GM12872 (cell line): ENCODE measurements at regions not wholly inside any gene's neighbourhood (a gene's known extent, or its start where the extent isn't known, plus 50 kb on each side); places are given as distances from the start of the nearest gene placed in this dataset.

Experiments used
- TF ChIP-seq, protein P1 (sequence below): IDR thresholded peaks from 3 replicates; pipeline ENCODE4 v1.5.1; 2011; ENCODE audit warnings: low read depth, mild to moderate bottlenecking, low read length, moderate library complexity; ENCODE audit not compliant: insufficient read depth

DNA sequence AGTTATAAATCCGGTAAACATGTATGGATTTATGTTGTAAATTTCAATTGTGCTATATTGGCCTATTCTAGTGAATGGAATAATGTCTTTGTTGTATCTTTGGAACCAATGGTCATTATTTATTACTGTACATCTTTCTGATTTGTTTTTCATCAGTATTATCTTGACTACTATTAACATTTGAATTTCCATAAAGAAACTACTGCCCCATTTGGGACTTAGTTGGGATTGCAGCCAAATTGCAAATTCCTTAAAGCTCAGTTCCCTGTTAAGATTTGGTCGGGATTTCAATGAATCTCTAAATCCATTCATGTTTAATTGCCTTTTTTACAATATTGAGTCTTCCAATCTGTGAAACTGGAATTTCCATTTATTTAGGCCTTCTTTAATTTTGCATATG is 822.4 kb upstream of the CADM2 start:
- TF ChIP-seq, protein P1, sequence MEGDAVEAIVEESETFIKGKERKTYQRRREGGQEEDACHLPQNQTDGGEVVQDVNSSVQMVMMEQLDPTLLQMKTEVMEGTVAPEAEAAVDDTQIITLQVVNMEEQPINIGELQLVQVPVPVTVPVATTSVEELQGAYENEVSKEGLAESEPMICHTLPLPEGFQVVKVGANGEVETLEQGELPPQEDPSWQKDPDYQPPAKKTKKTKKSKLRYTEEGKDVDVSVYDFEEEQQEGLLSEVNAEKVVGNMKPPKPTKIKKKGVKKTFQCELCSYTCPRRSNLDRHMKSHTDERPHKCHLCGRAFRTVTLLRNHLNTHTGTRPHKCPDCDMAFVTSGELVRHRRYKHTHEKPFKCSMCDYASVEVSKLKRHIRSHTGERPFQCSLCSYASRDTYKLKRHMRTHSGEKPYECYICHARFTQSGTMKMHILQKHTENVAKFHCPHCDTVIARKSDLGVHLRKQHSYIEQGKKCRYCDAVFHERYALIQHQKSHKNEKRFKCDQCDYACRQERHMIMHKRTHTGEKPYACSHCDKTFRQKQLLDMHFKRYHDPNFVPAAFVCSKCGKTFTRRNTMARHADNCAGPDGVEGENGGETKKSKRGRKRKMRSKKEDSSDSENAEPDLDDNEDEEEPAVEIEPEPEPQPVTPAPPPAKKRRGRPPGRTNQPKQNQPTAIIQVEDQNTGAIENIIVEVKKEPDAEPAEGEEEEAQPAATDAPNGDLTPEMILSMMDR: no peak

DNA sequence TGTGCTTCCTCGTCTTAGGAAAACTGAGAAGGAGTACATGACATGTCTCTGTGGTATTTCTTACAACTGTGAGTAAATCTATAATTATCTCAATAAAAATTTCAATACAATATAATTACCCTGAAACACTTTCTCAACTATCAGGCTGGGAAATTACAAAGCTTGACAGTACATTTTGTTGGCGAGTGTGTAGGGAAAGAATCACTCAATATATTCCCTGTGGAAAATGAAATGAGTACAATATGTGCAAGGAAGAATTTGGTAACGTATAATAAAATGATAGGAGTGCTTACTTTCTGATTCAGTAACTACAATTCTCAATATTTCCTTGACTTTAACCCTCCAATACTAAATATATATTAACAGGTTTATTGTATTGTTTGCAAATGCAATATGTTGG is 818.2 kb upstream of the CADM2 start:
- TF ChIP-seq, protein P1: no peak

DNA sequence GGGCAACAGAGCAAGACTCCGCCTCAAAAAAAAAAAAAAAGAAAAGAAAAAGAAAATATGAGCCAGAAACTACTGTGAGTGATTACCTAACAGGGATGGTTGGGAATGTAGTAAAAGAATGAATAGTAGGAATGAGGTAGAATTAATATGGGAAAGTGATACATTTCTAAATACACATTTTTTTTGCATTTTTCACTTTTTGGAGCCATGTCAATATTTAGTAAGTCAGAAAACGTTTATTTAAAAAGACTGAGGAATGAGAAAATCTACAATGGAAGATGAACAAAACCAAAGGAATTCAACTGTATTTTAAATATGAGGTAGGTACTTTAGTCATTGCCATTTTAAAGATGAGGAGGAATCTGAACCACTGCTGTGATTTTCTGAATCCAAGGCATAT is 817.2 kb upstream of the CADM2 start:
- TF ChIP-seq, protein P1: no peak

DNA sequence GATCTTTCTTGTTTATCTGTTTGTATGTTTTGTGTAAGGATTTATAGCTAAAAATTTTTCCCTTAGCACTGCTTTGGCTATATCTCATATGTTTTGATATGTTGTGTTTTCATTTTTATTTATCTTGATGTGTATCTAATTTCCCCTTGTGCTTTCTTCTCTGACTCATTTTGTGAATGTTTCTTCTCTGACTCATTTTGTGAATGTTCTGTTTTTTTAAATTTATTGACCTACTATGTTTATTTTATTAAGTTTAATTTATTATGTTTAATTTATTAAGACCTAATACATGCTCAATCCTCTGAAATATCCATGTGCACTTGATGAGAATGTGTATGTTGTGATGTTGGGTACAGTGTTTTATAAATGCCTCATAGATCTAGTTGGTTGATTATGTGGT is 793.5 kb upstream of the CADM2 start:
- TF ChIP-seq, protein P1: no peak

DNA sequence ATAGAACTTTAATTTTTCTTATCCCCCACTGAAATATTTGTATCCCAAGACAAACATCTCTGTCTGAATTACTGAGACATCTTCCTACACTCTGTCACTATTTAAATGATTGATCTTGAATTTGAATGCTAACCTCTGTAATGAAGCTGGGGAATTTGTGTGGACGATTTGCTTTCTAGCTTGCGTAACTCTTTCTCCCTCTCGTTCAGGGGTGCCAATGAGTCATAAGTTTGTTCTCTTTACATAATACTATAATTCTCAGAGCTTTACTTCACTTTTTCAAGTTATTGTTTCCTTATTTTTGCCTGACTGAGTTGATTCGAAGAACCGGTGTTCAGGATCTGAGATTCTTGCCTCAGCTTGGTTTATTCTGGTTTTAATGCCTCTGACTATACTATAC is 783.3 kb upstream of the CADM2 start:
- TF ChIP-seq, protein P1: no peak

DNA sequence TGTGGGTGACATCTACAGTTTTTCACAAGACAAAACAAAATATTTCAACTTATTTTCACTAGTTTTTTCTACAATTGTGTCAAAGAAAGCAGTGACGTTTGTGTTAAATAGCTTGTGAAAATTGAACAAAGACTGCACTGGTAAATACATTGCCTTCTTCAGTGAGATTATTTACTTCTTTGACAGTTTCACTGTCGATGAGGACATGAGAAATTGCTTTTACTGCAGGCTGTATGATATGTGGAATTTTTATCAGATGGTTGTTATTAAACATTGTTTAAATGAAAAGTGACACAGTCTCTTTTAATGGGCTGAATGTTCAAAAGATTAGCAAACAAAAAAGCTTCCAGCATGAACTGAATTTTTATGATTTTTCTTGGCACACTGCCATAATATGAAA is 773.9 kb upstream of the CADM2 start:
- TF ChIP-seq, protein P1: no peak

DNA sequence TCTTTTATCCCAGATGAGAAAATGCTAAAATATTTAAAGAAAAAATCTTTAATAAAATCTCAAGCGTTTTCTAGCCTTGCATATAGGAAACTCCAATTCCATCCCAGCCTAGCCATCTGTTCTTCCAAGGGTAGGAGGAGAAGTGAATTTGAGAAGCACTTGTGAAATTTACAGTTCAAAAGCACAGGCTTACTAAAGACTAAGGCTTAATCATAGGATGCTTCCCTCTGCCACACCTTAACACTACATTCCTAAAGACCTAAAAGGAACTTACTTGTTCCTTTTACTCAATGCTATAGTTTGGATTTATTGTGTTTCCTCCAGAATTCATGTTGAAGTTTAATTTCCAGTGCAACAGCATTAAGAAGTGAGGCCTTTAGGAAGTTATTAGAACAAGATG is 764.8 kb upstream of the CADM2 start:
- TF ChIP-seq, protein P1: no peak

DNA sequence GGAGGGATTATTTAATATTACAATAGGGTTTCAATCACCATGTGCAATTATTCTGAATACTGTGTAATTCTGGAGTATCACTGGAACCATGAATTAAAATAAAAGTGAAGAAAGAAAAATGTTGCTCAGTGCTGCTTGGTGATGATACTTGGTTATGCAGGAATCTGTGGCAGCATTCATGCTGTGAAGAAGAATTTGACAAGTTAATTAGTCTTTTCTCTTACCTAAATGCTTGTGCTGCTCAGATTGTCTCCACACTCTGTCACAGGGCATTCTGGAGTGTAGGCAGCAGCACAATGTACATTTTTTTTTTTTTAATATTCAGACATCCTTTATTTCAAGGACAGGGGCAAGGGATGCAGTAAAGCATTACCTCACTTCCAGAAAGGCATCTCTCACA is 749.3 kb upstream of the CADM2 start:
- TF ChIP-seq, protein P1: no peak
